ENCODE measurements at regions not wholly inside any gene's neighbourhood (a gene's known extent, or its start where the extent isn't known, plus 50 kb on each side); places are given as distances from the start of the nearest gene placed in this dataset.

- Mint-ChIP-seq H3K9me3 (no peaks in the 10 kb centered on the region), H3K27me3 (ENCODE audit: low read depth) (peaks cover 5% of the 10 kb centered on the region), H3K4me1 (ENCODE audit: low read depth) (no peaks in the 10 kb centered on the region), H3K4me3 (no peak overlapping the region), H3K36me3 (ENCODE audit: insufficient read depth) (no peaks in the 10 kb centered on the region)
- no peak for DNase-seq
- ATAC-seq: no peak
These were observed 85.8 kb upstream of the SETBP1 start for GRCh38 chr18:44594799-44595467.

GRCh38 chr18:44597797-44598196 lies 82.9 kb upstream of the SETBP1 start:
- Mint-ChIP-seq H3K4me1 (ENCODE audit: low read depth) (no peaks in the 10 kb centered on the region), H3K9me3 (no peaks in the 10 kb centered on the region), H3K36me3 (ENCODE audit: insufficient read depth) (no peaks in the 10 kb centered on the region), H3K27me3 (ENCODE audit: low read depth) (peaks cover 5% of the 10 kb centered on the region), H3K4me3 (no peak overlapping the region)
- DNase-seq: no peak
- ATAC-seq: no peak

GRCh38 chr18:44598514-44598913 lies 82.2 kb upstream of the SETBP1 start:
- ATAC-seq (no peak), DNase-seq (no peak)

GRCh38 chr18:44599412-44599811 lies 81.3 kb upstream of the SETBP1 start:
- H3K4me3 Mint-ChIP-seq: no peak overlapping the region
- H3K36me3 Mint-ChIP-seq (ENCODE audit: insufficient read depth): no peaks in the 10 kb centered on the region
- DNase-seq (no peak), ATAC-seq (no peak)
- H3K4me1 Mint-ChIP-seq (ENCODE audit: low read depth): no peaks in the 10 kb centered on the region
- peaks cover 3% of the 10 kb centered on the region for H3K27me3 Mint-ChIP-seq (ENCODE audit: low read depth)
- H3K9me3 Mint-ChIP-seq: no peaks in the 10 kb centered on the region

More at GRCh38 chr18:44598514-44598913, 82.2 kb upstream of the SETBP1 start:
- H3K4me3 Mint-ChIP-seq: no peak overlapping the region
- no peaks in the 10 kb centered on the region for H3K36me3 Mint-ChIP-seq (ENCODE audit: insufficient read depth)
- H3K27me3 Mint-ChIP-seq (ENCODE audit: low read depth): peaks cover 3% of the 10 kb centered on the region
- H3K4me1 Mint-ChIP-seq (ENCODE audit: low read depth): no peaks in the 10 kb centered on the region
- H3K9me3 Mint-ChIP-seq: no peaks in the 10 kb centered on the region

GRCh38 chr18:44601447-44601846 lies 79.2 kb upstream of the SETBP1 start:
- H3K27me3 Mint-ChIP-seq (ENCODE audit: low read depth): no peaks in the 10 kb centered on the region
- no peaks in the 10 kb centered on the region for H3K4me1 Mint-ChIP-seq (ENCODE audit: low read depth)
- H3K9me3 Mint-ChIP-seq: no peaks in the 10 kb centered on the region
- no peak for ATAC-seq
- DNase-seq: no peak
- H3K4me3 Mint-ChIP-seq: no peak overlapping the region
- no peaks in the 10 kb centered on the region for H3K36me3 Mint-ChIP-seq (ENCODE audit: insufficient read depth)

GRCh38 chr18:44602380-44602779 lies 78.3 kb upstream of the SETBP1 start:
- no peak for DNase-seq
- no peaks in the 10 kb centered on the region for H3K27me3 Mint-ChIP-seq (ENCODE audit: low read depth)
- no peak overlapping the region for H3K4me3 Mint-ChIP-seq
- H3K4me1 Mint-ChIP-seq (ENCODE audit: low read depth): no peaks in the 10 kb centered on the region
- ATAC-seq: no peak
- no peaks in the 10 kb centered on the region for H3K9me3 Mint-ChIP-seq
- no peaks in the 10 kb centered on the region for H3K36me3 Mint-ChIP-seq (ENCODE audit: insufficient read depth)

GRCh38 chr18:44602845-44603244 lies 77.8 kb upstream of the SETBP1 start:
- Mint-ChIP-seq H3K9me3 (no peaks in the 10 kb centered on the region), H3K36me3 (ENCODE audit: insufficient read depth) (no peaks in the 10 kb centered on the region), H3K4me1 (ENCODE audit: low read depth) (no peaks in the 10 kb centered on the region), H3K4me3 (no peak overlapping the region), H3K27me3 (ENCODE audit: low read depth) (no peaks in the 10 kb centered on the region)
- ATAC-seq (no peak), DNase-seq (no peak)

- Mint-ChIP-seq H3K36me3 (ENCODE audit: insufficient read depth) (no peaks in the 10 kb centered on the region), H3K9me3 (no peaks in the 10 kb centered on the region), H3K4me1 (ENCODE audit: low read depth) (no peaks in the 10 kb centered on the region), H3K4me3 (no peak overlapping the region), H3K27me3 (ENCODE audit: low read depth) (peaks cover 2% of the 10 kb centered on the region)
- DNase-seq (no peak), ATAC-seq (no peak)
These were observed 71.3 kb upstream of the SETBP1 start for GRCh38 chr18:44609181-44609941.

GRCh38 chr18:44620812-44621211 lies 59.9 kb upstream of the SETBP1 start:
- no peaks in the 10 kb centered on the region for H3K9me3 Mint-ChIP-seq
- no peak for ATAC-seq
- H3K27me3 Mint-ChIP-seq (ENCODE audit: low read depth): peaks cover 5% of the 10 kb centered on the region
- no peak overlapping the region for H3K4me3 Mint-ChIP-seq
- H3K36me3 Mint-ChIP-seq (ENCODE audit: insufficient read depth): no peaks in the 10 kb centered on the region
- no peak for DNase-seq
- H3K4me1 Mint-ChIP-seq (ENCODE audit: low read depth): no peaks in the 10 kb centered on the region

- H3K27me3 Mint-ChIP-seq (ENCODE audit: low read depth): no peaks in the 10 kb centered on the region
- H3K4me3 Mint-ChIP-seq: no peak overlapping the region
- ATAC-seq: no peak
These were observed 56.6 kb upstream of the SETBP1 start for GRCh38 chr18:44624052-44624451.

GRCh38 chr18:44625386-44625785 lies 55.3 kb upstream of the SETBP1 start:
- no peaks in the 10 kb centered on the region for H3K9me3 Mint-ChIP-seq
- no peaks in the 10 kb centered on the region for H3K4me1 Mint-ChIP-seq (ENCODE audit: low read depth)
- ATAC-seq: no peak
- DNase-seq: no peak
- no peak overlapping the region for H3K4me3 Mint-ChIP-seq
- no peaks in the 10 kb centered on the region for H3K36me3 Mint-ChIP-seq (ENCODE audit: insufficient read depth)
- no peaks in the 10 kb centered on the region for H3K27me3 Mint-ChIP-seq (ENCODE audit: low read depth)

More at GRCh38 chr18:44624052-44624451, 56.6 kb upstream of the SETBP1 start:
- H3K9me3 Mint-ChIP-seq: no peaks in the 10 kb centered on the region
- no peaks in the 10 kb centered on the region for H3K4me1 Mint-ChIP-seq (ENCODE audit: low read depth)
- no peaks in the 10 kb centered on the region for H3K36me3 Mint-ChIP-seq (ENCODE audit: insufficient read depth)
- DNase-seq: no peak

- Mint-ChIP-seq H3K4me1 (ENCODE audit: low read depth) (no peaks in the 10 kb centered on the region), H3K4me3 (no peak overlapping the region), H3K36me3 (ENCODE audit: insufficient read depth) (no peaks in the 10 kb centered on the region), H3K9me3 (no peaks in the 10 kb centered on the region), H3K27me3 (ENCODE audit: low read depth) (no peaks in the 10 kb centered on the region)
- no peak for ATAC-seq
- DNase-seq: no peak
These were observed 54.5 kb upstream of the SETBP1 start for GRCh38 chr18:44626236-44626635.

- Mint-ChIP-seq H3K9me3 (no peaks in the 10 kb centered on the region), H3K4me3 (no peak overlapping the region), H3K4me1 (ENCODE audit: low read depth) (no peaks in the 10 kb centered on the region), H3K36me3 (ENCODE audit: insufficient read depth) (no peaks in the 10 kb centered on the region), H3K27me3 (ENCODE audit: low read depth) (no peaks in the 10 kb centered on the region)
- DNase-seq: no peak
- no peak for ATAC-seq
These were observed 53.9 kb upstream of the SETBP1 start for GRCh38 chr18:44626807-44627206.

- no peak overlapping the region for H3K4me3 Mint-ChIP-seq
These were observed 53.4 kb upstream of the SETBP1 start for GRCh38 chr18:44627280-44627679.

GRCh38 chr18:44629406-44629805 lies 51.3 kb upstream of the SETBP1 start:
- no peaks in the 10 kb centered on the region for H3K4me1 Mint-ChIP-seq (ENCODE audit: low read depth)

More at GRCh38 chr18:44627280-44627679, 53.4 kb upstream of the SETBP1 start:
- ATAC-seq: no peak
- Mint-ChIP-seq H3K4me1 (ENCODE audit: low read depth) (no peaks in the 10 kb centered on the region), H3K27me3 (ENCODE audit: low read depth) (no peaks in the 10 kb centered on the region), H3K36me3 (ENCODE audit: insufficient read depth) (no peaks in the 10 kb centered on the region), H3K9me3 (no peaks in the 10 kb centered on the region)
- DNase-seq: no peak

More at GRCh38 chr18:44629406-44629805, 51.3 kb upstream of the SETBP1 start:
- Mint-ChIP-seq H3K36me3 (ENCODE audit: insufficient read depth) (no peaks in the 10 kb centered on the region), H3K4me3 (no peak overlapping the region), H3K9me3 (no peaks in the 10 kb centered on the region), H3K27me3 (ENCODE audit: low read depth) (peaks cover 4% of the 10 kb centered on the region)
- DNase-seq: no peak
- no peak for ATAC-seq

Measured in activated T-cell treated with anti-CD3 and anti-CD28 coated beads, Interleukin-2, amount 50 U/mL, for 4 hours (primary cell).